ENCODE measurements at regions not wholly inside any gene's neighbourhood (a gene's known extent, or its start where the extent isn't known, plus 50 kb on each side); places are given as distances from the start of the nearest gene placed in this dataset.
"Not testable (repeated sequence)": the region's sequence is repeated elsewhere in the genome, so short reads cannot be mapped to it uniquely, and the experiment has no call there.

DNA sequence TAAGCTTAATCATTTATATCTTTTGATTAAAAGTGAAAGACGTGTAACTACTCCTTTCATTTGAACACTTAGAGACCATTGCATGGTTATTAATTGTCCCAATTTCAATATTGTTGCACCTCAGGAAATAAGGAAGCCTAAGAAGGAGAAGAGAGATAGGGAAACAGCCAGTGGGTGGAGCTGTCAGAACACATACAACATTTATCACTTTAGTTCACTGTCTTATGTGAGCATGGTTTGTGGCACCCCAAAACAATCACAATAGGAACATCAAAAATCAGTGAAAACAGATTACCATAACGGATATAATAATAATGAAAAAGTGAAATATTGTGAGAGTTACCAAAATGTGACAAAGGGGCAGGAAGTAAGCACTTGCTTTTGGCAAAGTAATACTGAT lies 689.9 kb downstream of the TTLL7 start:
- H2BK120ac ChIP-seq (ENCODE audit: low read depth, low read length); H3K14ac ChIP-seq (replicated peaks; ENCODE audit: low read depth, low read length); H3K9me1 ChIP-seq (ENCODE audit: insufficient read depth, low read length); H3K27me3 ChIP-seq (ENCODE audit: control insufficient read depth, insufficient read depth, low read length); BruUV-seq (replicated peaks); H3K4me3 ChIP-seq (ENCODE audit: insufficient read depth, low read depth, low read length); H3K4me2 ChIP-seq (ENCODE audit: low read depth, low read length); H2AK5ac ChIP-seq (ENCODE audit: low read depth, low read length); H3K4me1 ChIP-seq (ENCODE audit: control insufficient read depth, insufficient read depth, low read length); in situ Hi-C loops (cut with MboI; ENCODE audit: low sequenced_read_pairs); H3K56ac ChIP-seq (ENCODE audit: extremely low read depth, insufficient read depth, low read length); H3K23ac ChIP-seq (ENCODE audit: low read depth, low read length); H2BK20ac ChIP-seq (ENCODE audit: low read depth, low read length); H2BK5ac ChIP-seq (ENCODE audit: low read depth, low read length, poor library complexity, severe bottlenecking); H3K79me1 ChIP-seq (ENCODE audit: low read depth in 1 of 2, low read length in 2 of 2); POLR2A ChIA-PET (ENCODE audit: unreplicated experiment); CTCF ChIA-PET; intact Hi-C loops (cut with micrococcal nuclease); H3K9ac ChIP-seq (ENCODE audit: low read depth, low read length); dilution Hi-C loops (cut with HindIII; ENCODE audit: low sequenced_read_pairs, unreplicated experiment); H3K36me3 ChIP-seq (ENCODE audit: control insufficient read depth, insufficient read depth, low read length); H2BK15ac ChIP-seq (ENCODE audit: low read depth, low read length); H4K91ac ChIP-seq (ENCODE audit: insufficient read depth, low read depth, low read length); H3K27ac ChIP-seq (ENCODE audit: insufficient read depth, low read length); H3K4ac ChIP-seq (ENCODE audit: low read depth, low read length); H2AK9ac ChIP-seq (replicated peaks; ENCODE audit: low read depth, low read length, poor library complexity); H3K9me3 ChIP-seq (ENCODE audit: control insufficient read depth, insufficient read depth, low read length); H2AFZ ChIP-seq (replicated peaks; ENCODE audit: low read length, poor library complexity); DNase-seq; ATAC-seq (ENCODE audit: low read depth); H4K20me1 ChIP-seq (ENCODE audit: insufficient read depth, low read length); H4K5ac ChIP-seq (ENCODE audit: low read depth, low read length); H4K8ac ChIP-seq (ENCODE audit: low read depth in 2 of 2, low read length in 2 of 2); H3K18ac ChIP-seq (ENCODE audit: low read depth, low read length): not testable (repeated sequence)
- no CpG with 5 or more reads among the region's 2 CpGs for WGBS, 2 experiments (ENCODE audit: extremely low coverage in 2 of 2, insufficient read length in 1 of 2)

DNA sequence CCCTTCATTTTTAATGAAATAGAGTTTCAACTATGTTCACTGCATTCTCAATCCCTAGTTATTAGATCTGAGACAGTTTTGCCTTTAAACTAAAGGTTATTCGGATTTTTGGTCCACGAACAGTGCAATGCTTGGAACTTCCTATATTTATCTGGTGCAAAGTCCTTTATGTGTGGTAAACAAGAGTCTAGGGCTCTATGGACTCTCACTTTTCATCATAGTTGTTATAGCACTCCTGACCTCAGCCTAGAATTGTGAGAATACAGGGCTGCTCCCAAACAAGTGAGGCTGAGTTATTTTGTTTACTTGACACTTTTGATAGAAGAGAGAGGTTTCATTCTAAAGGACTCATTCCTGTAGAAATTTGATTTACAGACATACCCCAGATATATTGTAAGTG lies 692.1 kb downstream of the TTLL7 start:
- H3K9ac ChIP-seq (ENCODE audit: low read depth, low read length); H4K5ac ChIP-seq (ENCODE audit: low read depth, low read length); H2BK20ac ChIP-seq (ENCODE audit: low read depth, low read length); H3K36me3 ChIP-seq (ENCODE audit: control insufficient read depth, insufficient read depth, low read length); H4K8ac ChIP-seq (ENCODE audit: low read depth in 2 of 2, low read length in 2 of 2); BruUV-seq (replicated peaks); POLR2A ChIA-PET (ENCODE audit: unreplicated experiment); H2BK5ac ChIP-seq (ENCODE audit: low read depth, low read length, poor library complexity, severe bottlenecking); H3K4me3 ChIP-seq (ENCODE audit: insufficient read depth, low read depth, low read length); H2BK120ac ChIP-seq (ENCODE audit: low read depth, low read length); CTCF ChIA-PET; H2BK15ac ChIP-seq (ENCODE audit: low read depth, low read length); H3K9me1 ChIP-seq (ENCODE audit: insufficient read depth, low read length); H3K14ac ChIP-seq (replicated peaks; ENCODE audit: low read depth, low read length); H4K91ac ChIP-seq (ENCODE audit: insufficient read depth, low read depth, low read length); H2AFZ ChIP-seq (replicated peaks; ENCODE audit: low read length, poor library complexity); H4K20me1 ChIP-seq (ENCODE audit: insufficient read depth, low read length); H3K27ac ChIP-seq (ENCODE audit: insufficient read depth, low read length); dilution Hi-C loops (cut with HindIII; ENCODE audit: low sequenced_read_pairs, unreplicated experiment); H3K79me1 ChIP-seq (ENCODE audit: low read depth in 1 of 2, low read length in 2 of 2); H3K4ac ChIP-seq (ENCODE audit: low read depth, low read length); H3K4me1 ChIP-seq (ENCODE audit: control insufficient read depth, insufficient read depth, low read length); H3K9me3 ChIP-seq (ENCODE audit: control insufficient read depth, insufficient read depth, low read length); DNase-seq; H3K56ac ChIP-seq (ENCODE audit: extremely low read depth, insufficient read depth, low read length); ATAC-seq (ENCODE audit: low read depth); H3K4me2 ChIP-seq (ENCODE audit: low read depth, low read length); in situ Hi-C loops (cut with MboI; ENCODE audit: low sequenced_read_pairs); H3K18ac ChIP-seq (ENCODE audit: low read depth, low read length); intact Hi-C loops (cut with micrococcal nuclease); H2AK5ac ChIP-seq (ENCODE audit: low read depth, low read length); H2AK9ac ChIP-seq (replicated peaks; ENCODE audit: low read depth, low read length, poor library complexity); H3K23ac ChIP-seq (ENCODE audit: low read depth, low read length); H3K27me3 ChIP-seq (ENCODE audit: control insufficient read depth, insufficient read depth, low read length): not testable (repeated sequence)
- WGBS, 2 experiments (ENCODE audit: extremely low coverage in 2 of 2, insufficient read length in 1 of 2), result no CpG with 5 or more reads among the region's 2 CpGs
